Loucy (cell line): ENCODE measurements at regions not wholly inside any gene's neighbourhood (a gene's known extent, or its start where the extent isn't known, plus 50 kb on each side); places are given as distances from the start of the nearest gene placed in this dataset.

Experiments used
- H2AFZ ChIP-seq: fragments of 200-600 bp; sonication (generic); 2 replicates; pipeline ENCODE4 v1.6.0; 2016; ENCODE audit warnings: antibody characterized with exemption, mild to moderate bottlenecking, low read length, moderate library complexity
- H3F3A ChIP-seq: fragments of 200-600 bp; 2 replicates; pipeline ENCODE4 v1.6.0; 2016; ENCODE audit warnings: antibody characterized with exemption, low read depth, mild to moderate bottlenecking
- H3K27me3 ChIP-seq: fragments of 200-600 bp; sonication (generic); 2 replicates; pipeline ENCODE4 v1.6.1; 2014; ENCODE audit warnings: low read length, mild to moderate bottlenecking; ENCODE audit not compliant: insufficient read depth, poor library complexity, severe bottlenecking
- H3K36me3 ChIP-seq: fragments of 200-600 bp; sonication (generic); 2 replicates; pipeline ENCODE4 v1.6.1; 2016; ENCODE audit warnings: low read length; ENCODE audit not compliant: insufficient read depth
- H3K4me1 ChIP-seq: fragments of 200-600 bp; sonication (generic); 2 replicates; pipeline ENCODE4 v1.5.1; 2014; ENCODE audit warnings: low read length, mild to moderate bottlenecking; ENCODE audit not compliant: insufficient read depth, poor library complexity, severe bottlenecking
- H3K4me2 ChIP-seq: fragments of 200-600 bp; sonication (generic); 2 replicates; pipeline ENCODE4 v1.6.0; 2014; ENCODE audit warnings: antibody characterized with exemption, low read length, low read depth, mild to moderate bottlenecking; ENCODE audit not compliant: poor library complexity, severe bottlenecking
- H3K4me3 ChIP-seq: fragments of 200-600 bp; sonication (generic); 2 replicates; pipeline ENCODE4 v1.5.1; 2014; ENCODE audit warnings: low read length, mild to moderate bottlenecking, mixed read lengths; ENCODE audit not compliant: poor library complexity, severe bottlenecking
- H3K79me2 ChIP-seq: fragments of 200-600 bp; sonication (generic); 2 replicates; pipeline ENCODE4 v1.6.1; 2014; ENCODE audit warnings: low read length; ENCODE audit not compliant: insufficient read depth
- H3K9ac ChIP-seq: fragments of 200-600 bp; sonication (generic); 2 replicates; pipeline ENCODE4 v1.6.0; 2014; ENCODE audit warnings: mild to moderate bottlenecking, low read depth, low read length, moderate library complexity; ENCODE audit not compliant: poor library complexity, severe bottlenecking
- H3K9me2 ChIP-seq: fragments of 200-600 bp; sonication (generic); replicated peaks from 2 replicates; pipeline ENCODE4 v1.6.1; 2016; ENCODE audit warnings: low read depth, low read length, mixed read lengths
- H3K9me3 ChIP-seq: fragments of 200-600 bp; sonication (generic); 2 replicates; pipeline ENCODE4 v1.6.1; 2014; ENCODE audit warnings: mild to moderate bottlenecking, antibody characterized with exemption, low read length, low read depth; ENCODE audit not compliant: insufficient read depth
- H4K20me1 ChIP-seq: fragments of 200-600 bp; sonication (generic); 2 replicates; pipeline ENCODE4 v1.6.0; 2014; ENCODE audit warnings: antibody characterized with exemption, low read length, mild to moderate bottlenecking; ENCODE audit not compliant: insufficient read depth, poor library complexity, severe bottlenecking
- CTCF ChIP-seq: fragments of 200-600 bp; sonication (generic); conservative IDR thresholded peaks from 2 replicates; pipeline ENCODE4 v1.5.1; 2014; ENCODE audit warnings: mild to moderate bottlenecking, antibody characterized with exemption, low read length
- EZH2phosphoT487 ChIP-seq: fragments of 200-600 bp; IDR thresholded peaks from 2 replicates; pipeline ENCODE4 v1.6.1; 2018; ENCODE audit warnings: antibody characterized with exemption, mild to moderate bottlenecking, moderate library complexity, borderline replicate concordance

GRCh38 chr18:65091744-65092329 is 659.0 kb upstream of the CDH7 start:
- H3K4me2 ChIP-seq: no peak overlapping the region
- no peaks in the 10 kb centered on the region for H3K9me3 ChIP-seq
- no peaks in the 10 kb centered on the region for H3F3A ChIP-seq
- H3K27me3 ChIP-seq: no peaks in the 10 kb centered on the region
- no peaks in the 10 kb centered on the region for H3K36me3 ChIP-seq
- no peak overlapping the region for H3K4me3 ChIP-seq
- no peaks in the 10 kb centered on the region for H4K20me1 ChIP-seq
- H2AFZ ChIP-seq: no peak overlapping the region
- H3K9ac ChIP-seq: no peak overlapping the region
- TF ChIP-seq CTCF (peak; percentile 56), EZH2phosphoT487 (no peak)
- H3K79me2 ChIP-seq: no peaks in the 10 kb centered on the region
- H3K4me1 ChIP-seq: no peaks in the 10 kb centered on the region
- H3K9me2 ChIP-seq: no peaks in the 10 kb centered on the region

GRCh38 chr18:65082907-65083306 is 667.9 kb upstream of the CDH7 start:
- no peak overlapping the region for H3K4me3 ChIP-seq
- no peak overlapping the region for H2AFZ ChIP-seq
- H3K27me3 ChIP-seq: no peaks in the 10 kb centered on the region
- H3K79me2 ChIP-seq: no peaks in the 10 kb centered on the region
- H3F3A ChIP-seq: no peaks in the 10 kb centered on the region
- no peaks in the 10 kb centered on the region for H3K4me1 ChIP-seq
- H3K36me3 ChIP-seq: no peaks in the 10 kb centered on the region
- H3K9ac ChIP-seq: no peak overlapping the region
- no peaks in the 10 kb centered on the region for H3K9me2 ChIP-seq
- no peak for TF ChIP-seq EZH2phosphoT487
- no peak for TF ChIP-seq CTCF
- H3K4me2 ChIP-seq: no peak overlapping the region
- H3K9me3 ChIP-seq: no peaks in the 10 kb centered on the region
- no peaks in the 10 kb centered on the region for H4K20me1 ChIP-seq

DNA sequence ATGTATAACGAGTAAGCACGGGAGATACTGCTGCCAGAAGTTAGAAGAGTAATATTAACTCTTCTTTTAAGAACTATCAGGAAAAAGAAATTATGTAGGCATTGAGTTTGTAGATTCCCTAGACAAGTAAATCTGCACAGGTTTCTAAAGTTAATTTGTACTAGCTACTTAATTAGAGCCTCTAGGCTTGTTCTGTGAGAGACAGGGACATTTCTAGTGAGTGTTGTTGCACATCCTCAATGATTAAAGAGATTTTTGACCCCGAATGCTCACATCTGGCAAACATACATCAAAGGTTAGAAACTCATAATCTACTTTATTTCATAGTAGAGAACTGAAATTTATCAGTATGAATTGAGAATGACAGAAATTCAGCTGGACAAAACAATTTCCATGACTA is 669.0 kb upstream of the CDH7 start:
- Histone ChIP-seq H3F3A (no peaks in the 10 kb centered on the region), H3K9me3 (no peaks in the 10 kb centered on the region), H3K4me1 (no peaks in the 10 kb centered on the region), H2AFZ (no peak overlapping the region), H3K4me2 (no peak overlapping the region), H3K79me2 (no peaks in the 10 kb centered on the region), H4K20me1 (no peaks in the 10 kb centered on the region), H3K27me3 (no peaks in the 10 kb centered on the region), H3K9ac (no peak overlapping the region), H3K36me3 (no peaks in the 10 kb centered on the region), H3K4me3 (no peak overlapping the region), H3K9me2 (no peaks in the 10 kb centered on the region)
- TF ChIP-seq CTCF (no peak), EZH2phosphoT487 (no peak)
